ENCODE measurements at regions not wholly inside any gene's neighbourhood (a gene's known extent, or its start where the extent isn't known, plus 50 kb on each side); places are given as distances from the start of the nearest gene placed in this dataset.

GRCh38 chr12:123075087-123075645 is 75.7 kb downstream of the PITPNM2 start:
- H3K9me3 ChIP-seq: no peaks in the 10 kb centered on the region
- H3K27ac ChIP-seq: peak overlapping the region in 1 of 2 experiments; percentile 28; a peak in 1 of 6 replicates
- DNase-seq (ENCODE audit: low read depth in 1 of 2, low spot score in 1 of 2): no peak
- no peak for TF ChIP-seq CTCF (IDR thresholded peaks at IDR 0.05)
- TF ChIP-seq ZFP36 (IDR thresholded peaks at IDR 0.05; ENCODE audit: borderline replicate concordance, partially characterized antibody): no peak
- TF ChIP-seq BCL3 (IDR thresholded peaks at IDR 0.05): no peak
- TF ChIP-seq GATA3 (IDR thresholded peaks at IDR 0.05; ENCODE audit: borderline replicate concordance): no peak
- TF ChIP-seq RFX5 (IDR thresholded peaks at IDR 0.05): no peak
- no peak for TF ChIP-seq HOXA7 (CRISPR knock-in tag; IDR thresholded peaks at IDR 0.05)
- TF ChIP-seq EHMT2 (IDR thresholded peaks at IDR 0.05; ENCODE audit: low read depth): no peak
- no peak for TF ChIP-seq USF2 (IDR thresholded peaks at IDR 0.05)
- TF ChIP-seq ATOH8 (CRISPR knock-in tag; IDR thresholded peaks at IDR 0.05; ENCODE audit: low read depth): no peak
- TF ChIP-seq NR3C1 (IDR thresholded peaks at IDR 0.05): no peak
- TF ChIP-seq JUN (IDR thresholded peaks at IDR 0.05): no peak
- no peak for TF ChIP-seq HDAC2 (IDR thresholded peaks at IDR 0.05)
- TF ChIP-seq PHF8 (IDR thresholded peaks at IDR 0.05; ENCODE audit: borderline replicate concordance, low read depth): no peak
- TF ChIP-seq MYC (IDR thresholded peaks at IDR 0.05; ENCODE audit: borderline replicate concordance, low read length): no peak
- no peak for TF ChIP-seq NFE2L2 (conservative IDR thresholded peaks at IDR 0.05; ENCODE audit: low read length)
- TF ChIP-seq KDM1A (IDR thresholded peaks at IDR 0.05; ENCODE audit: low read depth): no peak
- TF ChIP-seq TFCP2L1 (CRISPR knock-in tag; IDR thresholded peaks at IDR 0.05): no peak
- no peak for TF ChIP-seq CBX2 (IDR thresholded peaks at IDR 0.05; ENCODE audit: borderline replicate concordance, low read depth)
- TF ChIP-seq FOSL2 (IDR thresholded peaks at IDR 0.05): no peak
- no peak for TF ChIP-seq FOSL2 (CRISPR knock-in tag; IDR thresholded peaks at IDR 0.05)
- ChIA-PET CTCF (interaction anchor here (0.6 to 7.9 kb wide), 8 partner anchors 9 to 76 kb away, joined by 3 to 36 read pairs (median 4); partner anchors contain the start of gene PITPNM2), POLR2A (interaction anchor here (0.6 kb wide), 1 partner anchor 53 kb away, joined by 4 read pairs; no protein-coding TSS in a partner anchor)
- H3K4me3 ChIP-seq: no peak overlapping the region
- ATAC-seq: no peak
- peaks cover 23% of the 10 kb centered on the region; the same call in 2 of the 3 replicates for H3K4me1 ChIP-seq
- no peak for FAIRE-seq
- 90% methylated on average over 11 of the region's 11 CpGs for WGBS (ENCODE audit: missing lambda C conversion rate)
- no peak overlapping the region for H3K4me2 ChIP-seq

- WGBS (ENCODE audit: missing lambda C conversion rate): 87% methylated on average over 8 of the region's 8 CpGs
- TF ChIP-seq ZSCAN20 (CRISPR knock-in tag; IDR thresholded peaks at IDR 0.05): no peak
- TF ChIP-seq ZFP36 (IDR thresholded peaks at IDR 0.05; ENCODE audit: borderline replicate concordance, partially characterized antibody): no peak
- no peak for TF ChIP-seq NR3C1 (IDR thresholded peaks at IDR 0.05)
- no peak for TF ChIP-seq ZC3H11A (IDR thresholded peaks at IDR 0.05)
- no peak for TF ChIP-seq MAFK (IDR thresholded peaks at IDR 0.05; ENCODE audit: partially characterized antibody)
- no peak for TF ChIP-seq POLR2AphosphoS2 (conservative IDR thresholded peaks at IDR 0.05; ENCODE audit: low read length)
- no peak for TF ChIP-seq RARB (CRISPR knock-in tag; IDR thresholded peaks at IDR 0.05)
- no peak for TF ChIP-seq USF2 (IDR thresholded peaks at IDR 0.05)
- TF ChIP-seq CBX8 (IDR thresholded peaks at IDR 0.05): no peak
- no peak for TF ChIP-seq MAZ (IDR thresholded peaks at IDR 0.05; ENCODE audit: borderline replicate concordance, low read depth, low read length)
- no peak for TF ChIP-seq EHF (CRISPR knock-in tag; IDR thresholded peaks at IDR 0.05)
- TF ChIP-seq ATOH8 (CRISPR knock-in tag; IDR thresholded peaks at IDR 0.05; ENCODE audit: low read depth): no peak
- TF ChIP-seq SREBF2 (IDR thresholded peaks at IDR 0.05): no peak
- no peak for TF ChIP-seq POLR2A (IDR thresholded peaks at IDR 0.05; ENCODE audit: low read length)
- no peak overlapping the region for H3K4me3 ChIP-seq
- no peak for ATAC-seq
- no peak overlapping the region for H3K4me2 ChIP-seq
- no peaks in the 10 kb centered on the region for H3K9me3 ChIP-seq
- ChIA-PET CTCF (interaction anchor here (0.7 to 7.9 kb wide), 5 partner anchors 19 to 77 kb away, joined by 4 to 36 read pairs (median 4); partner anchors contain the start of gene PITPNM2), POLR2A (no interaction called here)
- no peak for FAIRE-seq
- H3K4me1 ChIP-seq: peaks cover 23% of the 10 kb centered on the region; the same call in 2 of the 3 replicates
- no peak overlapping the region for H3K27ac ChIP-seq
- DNase-seq (ENCODE audit: low read depth in 1 of 2, low spot score in 1 of 2): no peak
These were observed 76.7 kb downstream of the PITPNM2 start for GRCh38 chr12:123073962-123074801.

Measured in A549 (cell line).